ENCODE measurements at regions not wholly inside any gene's neighbourhood (a gene's known extent, or its start where the extent isn't known, plus 50 kb on each side); places are given as distances from the start of the nearest gene placed in this dataset.

DNA sequence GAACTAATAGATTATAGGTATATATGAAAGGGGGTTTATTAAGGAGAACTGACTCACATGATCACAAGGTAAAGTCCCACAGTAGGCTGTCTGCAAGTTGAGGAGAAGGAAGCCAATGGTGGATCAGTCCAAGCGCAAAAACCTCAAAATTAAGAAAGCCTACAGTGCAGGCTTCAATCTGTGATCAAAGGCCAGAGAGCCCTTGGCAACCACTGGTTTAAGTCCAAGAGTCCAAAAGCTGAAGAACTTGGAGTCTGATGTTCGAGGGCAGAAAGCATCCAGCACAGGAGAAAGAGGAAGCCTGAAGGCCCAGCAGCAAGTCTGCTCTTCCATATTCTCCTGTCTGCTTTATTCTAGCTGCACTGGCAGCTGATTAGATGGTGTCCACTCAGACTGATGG, 721.3 kb upstream of the PCDH9 start:
- TF ChIP-seq, protein P1, sequence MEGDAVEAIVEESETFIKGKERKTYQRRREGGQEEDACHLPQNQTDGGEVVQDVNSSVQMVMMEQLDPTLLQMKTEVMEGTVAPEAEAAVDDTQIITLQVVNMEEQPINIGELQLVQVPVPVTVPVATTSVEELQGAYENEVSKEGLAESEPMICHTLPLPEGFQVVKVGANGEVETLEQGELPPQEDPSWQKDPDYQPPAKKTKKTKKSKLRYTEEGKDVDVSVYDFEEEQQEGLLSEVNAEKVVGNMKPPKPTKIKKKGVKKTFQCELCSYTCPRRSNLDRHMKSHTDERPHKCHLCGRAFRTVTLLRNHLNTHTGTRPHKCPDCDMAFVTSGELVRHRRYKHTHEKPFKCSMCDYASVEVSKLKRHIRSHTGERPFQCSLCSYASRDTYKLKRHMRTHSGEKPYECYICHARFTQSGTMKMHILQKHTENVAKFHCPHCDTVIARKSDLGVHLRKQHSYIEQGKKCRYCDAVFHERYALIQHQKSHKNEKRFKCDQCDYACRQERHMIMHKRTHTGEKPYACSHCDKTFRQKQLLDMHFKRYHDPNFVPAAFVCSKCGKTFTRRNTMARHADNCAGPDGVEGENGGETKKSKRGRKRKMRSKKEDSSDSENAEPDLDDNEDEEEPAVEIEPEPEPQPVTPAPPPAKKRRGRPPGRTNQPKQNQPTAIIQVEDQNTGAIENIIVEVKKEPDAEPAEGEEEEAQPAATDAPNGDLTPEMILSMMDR (IDR thresholded peaks at IDR 0.05; ENCODE audit: insufficient read depth in 1 of 2, low read depth in 1 of 2, low read length in 1 of 2, severe bottlenecking in 1 of 2, unreplicated experiment in 1 of 2): no peak
- ChIA-PET CTCF (no interaction called here), POLR2A (no interaction called here)
- no peaks in the 10 kb centered on the region for H3K27me3 ChIP-seq (replicated peaks; ENCODE audit: control insufficient read depth, insufficient read depth, low read length)
- H3K9me3 Mint-ChIP-seq (ENCODE audit: unreplicated experiment): no peaks in the 10 kb centered on the region
- H3K36me3 ChIP-seq (ENCODE audit: control insufficient read depth, insufficient read depth, low read length): no peaks in the 10 kb centered on the region
- no peak overlapping the region for H3K4me3 ChIP-seq (ENCODE audit: low read depth, low read length)
- H3K36me3 Mint-ChIP-seq (ENCODE audit: insufficient read depth, unreplicated experiment): no peaks in the 10 kb centered on the region
- H3K4me3 Mint-ChIP-seq (ENCODE audit: unreplicated experiment): no peak overlapping the region
- H3K27ac Mint-ChIP-seq (ENCODE audit: unreplicated experiment): no peak overlapping the region
- no peaks in the 10 kb centered on the region for H3K9me3 ChIP-seq
- no peaks in the 10 kb centered on the region for H3K4me1 Mint-ChIP-seq (ENCODE audit: low read depth, unreplicated experiment)
- intact Hi-C loops (cut with micrococcal nuclease; ENCODE audit: unreplicated experiment): no loop called here
- no TSS peak for BruUV-seq (replicated peaks)
- H3K27me3 Mint-ChIP-seq (ENCODE audit: insufficient read depth, unreplicated experiment): no peaks in the 10 kb centered on the region
- no peak for DNase-seq
- no peaks in the 10 kb centered on the region for H3K4me1 ChIP-seq

GRCh38 chr13:67950603-67951002, 720.5 kb upstream of the PCDH9 start:
- no peak for DNase-seq
- ChIA-PET POLR2A (no interaction called here), CTCF (no interaction called here)
- no peaks in the 10 kb centered on the region for H3K4me1 Mint-ChIP-seq (ENCODE audit: low read depth, unreplicated experiment)
- Histone ChIP-seq H3K36me3 (ENCODE audit: control insufficient read depth, insufficient read depth, low read length) (no peaks in the 10 kb centered on the region), H3K27me3 (replicated peaks; ENCODE audit: control insufficient read depth, insufficient read depth, low read length) (no peaks in the 10 kb centered on the region), H3K4me1 (no peaks in the 10 kb centered on the region), H3K4me3 (ENCODE audit: low read depth, low read length) (no peak overlapping the region), H3K9me3 (no peaks in the 10 kb centered on the region)
- H3K4me3 Mint-ChIP-seq (ENCODE audit: unreplicated experiment): no peak overlapping the region
- H3K36me3 Mint-ChIP-seq (ENCODE audit: insufficient read depth, unreplicated experiment): no peaks in the 10 kb centered on the region
- no peaks in the 10 kb centered on the region for H3K27me3 Mint-ChIP-seq (ENCODE audit: insufficient read depth, unreplicated experiment)
- H3K27ac Mint-ChIP-seq (ENCODE audit: unreplicated experiment): no peak overlapping the region
- intact Hi-C loops (cut with micrococcal nuclease; ENCODE audit: unreplicated experiment): no loop called here
- BruUV-seq (replicated peaks): no TSS peak
- TF ChIP-seq, protein P1 (IDR thresholded peaks at IDR 0.05; ENCODE audit: insufficient read depth in 1 of 2, low read depth in 1 of 2, low read length in 1 of 2, severe bottlenecking in 1 of 2, unreplicated experiment in 1 of 2): no peak
- no peaks in the 10 kb centered on the region for H3K9me3 Mint-ChIP-seq (ENCODE audit: unreplicated experiment)

GRCh38 chr13:67946131-67946530, 716.0 kb upstream of the PCDH9 start:
- no peak for DNase-seq
- Histone ChIP-seq H3K4me1 (no peaks in the 10 kb centered on the region), H3K36me3 (ENCODE audit: control insufficient read depth, insufficient read depth, low read length) (no peaks in the 10 kb centered on the region), H3K27me3 (replicated peaks; ENCODE audit: control insufficient read depth, insufficient read depth, low read length) (no peaks in the 10 kb centered on the region), H3K4me3 (ENCODE audit: low read depth, low read length) (no peak overlapping the region), H3K9me3 (no peaks in the 10 kb centered on the region)
- H3K27me3 Mint-ChIP-seq (ENCODE audit: insufficient read depth, unreplicated experiment): no peaks in the 10 kb centered on the region
- POLR2A ChIA-PET: no interaction called here
- H3K4me3 Mint-ChIP-seq (ENCODE audit: unreplicated experiment): no peak overlapping the region
- TF ChIP-seq, protein P1 (IDR thresholded peaks at IDR 0.05; ENCODE audit: insufficient read depth in 1 of 2, low read depth in 1 of 2, low read length in 1 of 2, severe bottlenecking in 1 of 2, unreplicated experiment in 1 of 2): no peak
- no TSS peak for BruUV-seq (replicated peaks)
- no peaks in the 10 kb centered on the region for H3K36me3 Mint-ChIP-seq (ENCODE audit: insufficient read depth, unreplicated experiment)
- H3K27ac Mint-ChIP-seq (ENCODE audit: unreplicated experiment): no peak overlapping the region
- H3K9me3 Mint-ChIP-seq (ENCODE audit: unreplicated experiment): no peaks in the 10 kb centered on the region
- CTCF ChIA-PET: no interaction called here
- no peaks in the 10 kb centered on the region for H3K4me1 Mint-ChIP-seq (ENCODE audit: low read depth, unreplicated experiment)
- intact Hi-C loops (cut with micrococcal nuclease; ENCODE audit: unreplicated experiment): no loop called here

All from Caco-2 (cell line).